ENCODE measurements at regions not wholly inside any gene's neighbourhood (a gene's known extent, or its start where the extent isn't known, plus 50 kb on each side); places are given as distances from the start of the nearest gene placed in this dataset.
A peak's percentile ranks its signal among the peaks of the same experiment; 100 is the strongest.
"Not testable (repeated sequence)": the region's sequence is repeated elsewhere in the genome, so short reads cannot be mapped to it uniquely, and the experiment has no call there.

DNA sequence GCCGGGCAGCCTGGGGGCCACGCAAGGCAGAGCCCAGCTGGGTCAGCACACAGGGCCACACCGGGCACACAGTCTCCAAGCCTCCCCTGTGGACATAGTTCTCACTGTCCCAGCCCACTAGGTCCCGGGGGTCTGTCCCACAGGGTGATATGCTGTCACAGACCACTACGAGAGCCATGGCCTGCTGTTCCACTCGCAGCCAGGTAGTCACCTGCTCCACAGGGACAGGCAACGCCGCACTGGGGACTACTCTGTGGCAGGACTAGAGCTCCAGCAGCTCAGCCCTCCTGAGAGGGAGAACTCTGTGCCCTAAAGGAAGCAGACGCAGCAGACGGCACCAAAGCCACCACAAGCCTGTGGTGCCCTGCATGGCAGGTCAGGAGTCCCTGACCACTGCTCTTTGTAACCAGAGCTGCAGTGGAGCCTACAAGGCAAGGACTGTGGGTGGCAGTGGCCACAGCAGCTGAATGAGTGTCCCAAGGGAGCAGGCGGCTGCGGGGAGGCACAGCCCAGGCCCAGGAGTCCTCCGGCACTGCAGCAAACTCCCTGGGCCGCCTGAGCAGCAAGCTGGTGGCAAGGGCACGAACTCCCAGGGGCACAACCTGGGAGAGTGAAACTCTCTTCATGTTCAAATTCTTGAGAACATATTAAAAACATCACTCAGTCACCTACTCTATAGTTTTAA is 171.2 kb upstream of the GRK3 start:
- Histone ChIP-seq H3K4me3 (ENCODE audit: low read depth in 1 of 2, low read length in 2 of 2) (no peak overlapping the region), H3K4me1 (ENCODE audit: control insufficient read depth in 1 of 2, insufficient read depth in 2 of 2, low read length in 2 of 2) (peaks cover 21 to 22% of the 10 kb centered on the region in 2 donors), H3K9ac (ENCODE audit: low read depth in 1 of 2, low read length in 2 of 2) (no peak overlapping the region), H3K9me3 (ENCODE audit: control insufficient read depth in 1 of 2, low read length in 2 of 2) (no peaks in the 10 kb centered on the region), H3K36me3 (ENCODE audit: control insufficient read depth in 1 of 2, insufficient read depth in 2 of 2, low read length in 2 of 2) (peaks cover 0 to 3% of the 10 kb centered on the region in 2 donors), H3K27ac (ENCODE audit: low read depth, low read length) (no peak overlapping the region), H3K27me3 (ENCODE audit: control insufficient read depth in 1 of 2, insufficient read depth in 2 of 2, low read length in 2 of 2) (no peaks in the 10 kb centered on the region)

DNA sequence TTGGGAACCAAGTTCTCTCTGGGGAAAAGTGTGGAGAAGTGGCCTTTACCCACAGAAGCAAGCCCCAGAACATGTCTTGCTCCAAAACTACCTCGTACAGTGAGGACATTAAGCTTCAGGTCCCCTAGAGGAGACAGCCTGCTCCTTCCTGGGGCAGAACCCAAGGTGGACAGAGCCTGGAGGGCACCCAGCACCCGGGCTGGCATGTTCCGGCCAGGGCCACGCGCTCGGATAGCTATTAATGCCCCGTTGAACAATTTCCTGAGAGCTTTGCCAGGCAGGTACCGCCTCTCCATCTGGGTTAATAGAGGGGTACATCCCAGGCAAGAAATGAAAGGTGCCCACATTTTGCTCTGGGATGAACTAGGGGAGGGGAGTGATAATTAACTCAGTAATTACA is 169.0 kb upstream of the GRK3 start:
- no peak overlapping the region for H3K27ac ChIP-seq (ENCODE audit: low read depth, low read length)

DNA sequence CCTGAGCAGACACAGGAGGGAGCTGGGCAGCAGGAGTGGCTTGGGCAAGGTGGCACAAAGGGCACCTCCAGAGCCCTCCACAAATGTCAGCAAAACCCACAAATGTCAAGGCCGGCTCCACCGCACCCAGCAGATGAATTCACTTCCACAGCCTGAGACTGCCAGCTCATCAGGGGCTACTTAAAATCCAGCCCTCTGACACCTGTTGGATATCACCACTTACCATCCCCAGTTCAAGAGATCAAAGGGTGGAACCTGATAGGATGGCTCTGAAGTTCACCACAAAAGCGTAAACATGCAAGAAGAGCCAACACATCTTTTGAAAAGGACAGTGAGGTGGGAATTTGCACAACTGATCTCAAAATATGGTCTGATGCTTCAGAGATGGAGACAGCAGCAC is 168.6 kb upstream of the GRK3 start:
- Histone ChIP-seq H3K36me3 (ENCODE audit: control insufficient read depth in 1 of 2, insufficient read depth in 2 of 2, low read length in 2 of 2) (peaks cover 0 to 3% of the 10 kb centered on the region in 2 donors), H3K27me3 (ENCODE audit: control insufficient read depth in 1 of 2, insufficient read depth in 2 of 2, low read length in 2 of 2) (no peaks in the 10 kb centered on the region), H3K27ac (ENCODE audit: low read depth, low read length) (no peak overlapping the region), H3K4me3 (ENCODE audit: low read depth in 1 of 2, low read length in 2 of 2) (no peak overlapping the region), H3K9ac (ENCODE audit: low read depth in 1 of 2, low read length in 2 of 2) (no peak overlapping the region), H3K4me1 (ENCODE audit: control insufficient read depth in 1 of 2, insufficient read depth in 2 of 2, low read length in 2 of 2) (peaks cover 16 to 24% of the 10 kb centered on the region in 2 donors), H3K9me3 (ENCODE audit: control insufficient read depth in 1 of 2, low read length in 2 of 2) (no peaks in the 10 kb centered on the region)

More for the DNA sequence above, 169.0 kb upstream of the GRK3 start:
- no peaks in the 10 kb centered on the region for H3K27me3 ChIP-seq (ENCODE audit: control insufficient read depth in 1 of 2, insufficient read depth in 2 of 2, low read length in 2 of 2)
- no peak overlapping the region for H3K4me3 ChIP-seq (ENCODE audit: low read depth in 1 of 2, low read length in 2 of 2)
- H3K9me3 ChIP-seq (ENCODE audit: control insufficient read depth in 1 of 2, low read length in 2 of 2): no peaks in the 10 kb centered on the region
- peaks cover 0 to 3% of the 10 kb centered on the region in 2 donors for H3K36me3 ChIP-seq (ENCODE audit: control insufficient read depth in 1 of 2, insufficient read depth in 2 of 2, low read length in 2 of 2)
- H3K4me1 ChIP-seq (ENCODE audit: control insufficient read depth in 1 of 2, insufficient read depth in 2 of 2, low read length in 2 of 2): peaks cover 12 to 21% of the 10 kb centered on the region in 2 donors
- no peak overlapping the region for H3K9ac ChIP-seq (ENCODE audit: low read depth in 1 of 2, low read length in 2 of 2)

DNA sequence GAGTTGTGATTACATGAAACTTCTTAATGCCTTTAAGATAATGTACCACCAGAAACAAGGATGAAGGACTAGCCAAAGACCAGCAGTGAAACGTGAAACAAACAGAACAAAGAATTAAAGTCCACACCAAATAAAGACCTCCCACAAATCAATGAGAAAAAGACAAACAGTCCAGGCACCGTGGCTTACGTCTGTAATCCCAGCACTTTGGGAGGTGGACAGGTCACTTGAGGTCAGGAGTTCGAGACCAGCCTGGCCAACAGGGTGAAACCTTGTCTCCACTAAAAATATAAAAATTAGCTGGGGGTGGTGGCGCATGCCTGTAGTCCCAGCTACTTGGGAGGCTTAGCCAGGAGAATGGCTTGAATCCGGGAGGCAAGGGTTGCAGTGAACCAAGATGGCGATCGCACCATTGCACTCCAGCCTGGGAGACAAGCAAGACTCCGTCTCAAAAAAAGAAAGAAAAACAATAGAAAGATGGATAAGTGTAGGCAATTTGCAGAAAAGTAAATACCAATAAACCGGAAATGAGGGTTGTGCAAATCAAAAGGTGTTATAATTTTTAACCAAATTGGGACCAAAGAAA is 167.8 kb upstream of the GRK3 start:
- Histone ChIP-seq H3K4me3 (ENCODE audit: low read depth in 1 of 2, low read length in 2 of 2) (no peak overlapping the region), H3K27ac (ENCODE audit: low read depth, low read length) (no peak overlapping the region), H3K4me1 (ENCODE audit: control insufficient read depth in 1 of 2, insufficient read depth in 2 of 2, low read length in 2 of 2) (peaks cover 20 to 26% of the 10 kb centered on the region in 2 donors)

DNA sequence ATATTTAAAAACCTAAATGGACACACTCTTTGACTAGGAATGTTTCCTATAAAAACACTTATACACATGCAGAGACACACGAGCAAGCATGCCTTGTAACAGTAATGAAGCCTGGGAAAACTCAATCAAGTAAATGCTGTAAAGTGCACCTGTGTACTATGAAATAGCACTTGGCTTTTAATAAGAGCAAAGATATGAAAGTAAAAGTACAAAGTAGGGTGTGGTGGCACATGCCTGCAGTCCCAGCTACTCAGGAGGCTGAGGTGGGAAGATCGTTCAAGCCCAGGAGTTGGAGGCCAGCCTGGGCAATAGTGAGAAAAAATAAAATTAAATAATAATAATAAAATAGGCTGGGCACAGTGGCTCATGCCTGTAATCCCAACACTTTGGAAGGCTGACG is 166.9 kb upstream of the GRK3 start:
- H3K9me3 ChIP-seq (ENCODE audit: control insufficient read depth in 1 of 2, low read length in 2 of 2): no peaks in the 10 kb centered on the region
- H3K36me3 ChIP-seq (ENCODE audit: control insufficient read depth in 1 of 2, insufficient read depth in 2 of 2, low read length in 2 of 2): peaks cover 0 to 3% of the 10 kb centered on the region in 2 donors
- no peak overlapping the region for H3K4me3 ChIP-seq (ENCODE audit: low read depth in 1 of 2, low read length in 2 of 2)
- H3K27ac ChIP-seq (ENCODE audit: low read depth, low read length): no peak overlapping the region
- H3K9ac ChIP-seq (ENCODE audit: low read depth in 1 of 2, low read length in 2 of 2): no peak overlapping the region
- peaks cover 25 to 29% of the 10 kb centered on the region in 2 donors for H3K4me1 ChIP-seq (ENCODE audit: control insufficient read depth in 1 of 2, insufficient read depth in 2 of 2, low read length in 2 of 2)
- no peaks in the 10 kb centered on the region for H3K27me3 ChIP-seq (ENCODE audit: control insufficient read depth in 1 of 2, insufficient read depth in 2 of 2, low read length in 2 of 2)

More for the DNA sequence above, 167.8 kb upstream of the GRK3 start:
- H3K36me3 ChIP-seq (ENCODE audit: control insufficient read depth in 1 of 2, insufficient read depth in 2 of 2, low read length in 2 of 2): peaks cover 0 to 3% of the 10 kb centered on the region in 2 donors
- no peaks in the 10 kb centered on the region for H3K27me3 ChIP-seq (ENCODE audit: control insufficient read depth in 1 of 2, insufficient read depth in 2 of 2, low read length in 2 of 2)
- no peaks in the 10 kb centered on the region for H3K9me3 ChIP-seq (ENCODE audit: control insufficient read depth in 1 of 2, low read length in 2 of 2)
- H3K9ac ChIP-seq (ENCODE audit: low read depth in 1 of 2, low read length in 2 of 2): no peak overlapping the region

DNA sequence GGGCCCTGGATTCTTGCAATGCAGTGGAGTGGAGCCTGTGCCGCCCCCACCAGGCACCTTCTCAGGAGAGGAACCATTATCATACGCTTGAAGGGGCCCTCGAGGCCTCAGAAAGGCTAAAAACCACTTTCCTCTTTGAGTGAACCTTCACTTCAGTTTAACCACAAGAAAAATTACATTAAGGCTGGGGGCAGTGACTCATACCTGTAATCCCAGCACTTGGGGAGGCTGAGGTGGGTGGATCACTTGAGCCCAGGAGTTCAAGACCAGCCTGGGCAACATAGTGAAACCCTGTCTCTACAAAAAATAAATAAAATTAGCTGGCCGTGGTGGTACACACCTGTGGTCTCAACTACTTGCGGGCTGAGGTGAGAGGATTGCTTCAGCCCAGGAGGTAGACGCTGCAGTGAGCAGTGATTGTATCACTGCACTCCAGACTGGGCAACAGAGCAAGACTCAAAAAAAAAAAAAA is 165.8 kb upstream of the GRK3 start:
- peaks cover 35 to 39% of the 10 kb centered on the region in 2 donors for H3K4me1 ChIP-seq (ENCODE audit: control insufficient read depth in 1 of 2, insufficient read depth in 2 of 2, low read length in 2 of 2)

DNA sequence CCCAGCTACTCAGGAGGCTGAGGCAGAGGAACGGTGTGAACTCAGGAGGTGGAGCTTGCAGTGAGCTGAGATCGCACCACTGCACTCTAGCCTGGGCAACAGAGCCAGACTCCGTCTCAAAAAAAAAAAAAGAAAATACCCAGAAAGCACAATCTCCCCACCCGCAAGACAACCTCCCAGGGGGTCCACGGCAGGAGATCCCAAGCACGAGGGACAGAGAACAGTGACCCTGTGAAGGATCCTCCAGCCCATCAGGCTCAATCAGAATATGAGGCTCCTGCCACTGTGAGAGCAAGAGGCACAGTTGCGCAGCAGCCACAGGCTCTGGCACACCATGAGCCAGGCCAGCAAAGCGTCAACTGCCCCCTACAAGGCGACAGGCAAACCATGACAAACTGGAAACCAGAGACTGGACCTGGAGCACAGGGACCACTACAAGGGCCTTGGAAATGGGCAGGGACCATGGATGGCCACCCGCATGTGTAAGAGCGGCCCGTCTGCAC is 164.8 kb upstream of the GRK3 start:
- peaks cover 39 to 46% of the 10 kb centered on the region in 2 donors for H3K4me1 ChIP-seq (ENCODE audit: control insufficient read depth in 1 of 2, insufficient read depth in 2 of 2, low read length in 2 of 2)

More for the DNA sequence above, 165.8 kb upstream of the GRK3 start:
- not testable (repeated sequence) for H3K36me3 ChIP-seq (ENCODE audit: control insufficient read depth in 1 of 2, insufficient read depth in 2 of 2, low read length in 2 of 2); H3K27me3 ChIP-seq (ENCODE audit: control insufficient read depth in 1 of 2, insufficient read depth in 2 of 2, low read length in 2 of 2); H3K9me3 ChIP-seq (ENCODE audit: control insufficient read depth in 1 of 2, low read length in 2 of 2); H3K4me3 ChIP-seq (ENCODE audit: low read depth in 1 of 2, low read length in 2 of 2); H3K9ac ChIP-seq (ENCODE audit: low read depth in 1 of 2, low read length in 2 of 2); H3K27ac ChIP-seq (ENCODE audit: low read depth, low read length)

DNA sequence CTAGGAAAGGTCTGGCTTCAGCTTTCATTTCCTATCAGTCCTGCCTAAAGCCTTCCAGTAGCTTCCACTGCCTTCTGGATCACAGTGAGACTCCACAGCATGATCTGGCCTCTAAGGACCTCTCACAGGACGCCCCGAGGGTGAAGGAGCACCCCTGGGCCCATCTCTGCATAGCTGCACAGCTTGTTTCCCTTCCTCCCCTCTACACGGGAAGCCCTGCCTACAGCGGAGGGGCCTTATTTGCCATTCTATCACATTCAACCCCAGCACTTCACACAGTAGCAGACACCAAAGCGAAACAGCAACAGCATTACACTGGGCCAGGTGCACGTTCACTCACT is 162.3 kb upstream of the GRK3 start:
- peaks cover 32 to 46% of the 10 kb centered on the region in 2 donors for H3K4me1 ChIP-seq (ENCODE audit: control insufficient read depth in 1 of 2, insufficient read depth in 2 of 2, low read length in 2 of 2)
- no peak overlapping the region for H3K4me3 ChIP-seq (ENCODE audit: low read depth in 1 of 2, low read length in 2 of 2)
- H3K27me3 ChIP-seq (ENCODE audit: control insufficient read depth in 1 of 2, insufficient read depth in 2 of 2, low read length in 2 of 2): no peaks in the 10 kb centered on the region
- no peaks in the 10 kb centered on the region for H3K9me3 ChIP-seq (ENCODE audit: control insufficient read depth in 1 of 2, low read length in 2 of 2)
- no peak overlapping the region for H3K9ac ChIP-seq (ENCODE audit: low read depth in 1 of 2, low read length in 2 of 2)
- H3K36me3 ChIP-seq (ENCODE audit: control insufficient read depth in 1 of 2, insufficient read depth in 2 of 2, low read length in 2 of 2): no peaks in the 10 kb centered on the region
- no peak overlapping the region for H3K27ac ChIP-seq (ENCODE audit: low read depth, low read length)

More for the DNA sequence above, 164.8 kb upstream of the GRK3 start:
- no peak overlapping the region for H3K27ac ChIP-seq (ENCODE audit: low read depth, low read length)
- no peak overlapping the region for H3K4me3 ChIP-seq (ENCODE audit: low read depth in 1 of 2, low read length in 2 of 2)
- H3K27me3 ChIP-seq (ENCODE audit: control insufficient read depth in 1 of 2, insufficient read depth in 2 of 2, low read length in 2 of 2): no peaks in the 10 kb centered on the region
- no peaks in the 10 kb centered on the region for H3K9me3 ChIP-seq (ENCODE audit: control insufficient read depth in 1 of 2, low read length in 2 of 2)
- peaks cover 0 to 1% of the 10 kb centered on the region in 2 donors for H3K36me3 ChIP-seq (ENCODE audit: control insufficient read depth in 1 of 2, insufficient read depth in 2 of 2, low read length in 2 of 2)
- H3K9ac ChIP-seq (ENCODE audit: low read depth in 1 of 2, low read length in 2 of 2): no peak overlapping the region

DNA sequence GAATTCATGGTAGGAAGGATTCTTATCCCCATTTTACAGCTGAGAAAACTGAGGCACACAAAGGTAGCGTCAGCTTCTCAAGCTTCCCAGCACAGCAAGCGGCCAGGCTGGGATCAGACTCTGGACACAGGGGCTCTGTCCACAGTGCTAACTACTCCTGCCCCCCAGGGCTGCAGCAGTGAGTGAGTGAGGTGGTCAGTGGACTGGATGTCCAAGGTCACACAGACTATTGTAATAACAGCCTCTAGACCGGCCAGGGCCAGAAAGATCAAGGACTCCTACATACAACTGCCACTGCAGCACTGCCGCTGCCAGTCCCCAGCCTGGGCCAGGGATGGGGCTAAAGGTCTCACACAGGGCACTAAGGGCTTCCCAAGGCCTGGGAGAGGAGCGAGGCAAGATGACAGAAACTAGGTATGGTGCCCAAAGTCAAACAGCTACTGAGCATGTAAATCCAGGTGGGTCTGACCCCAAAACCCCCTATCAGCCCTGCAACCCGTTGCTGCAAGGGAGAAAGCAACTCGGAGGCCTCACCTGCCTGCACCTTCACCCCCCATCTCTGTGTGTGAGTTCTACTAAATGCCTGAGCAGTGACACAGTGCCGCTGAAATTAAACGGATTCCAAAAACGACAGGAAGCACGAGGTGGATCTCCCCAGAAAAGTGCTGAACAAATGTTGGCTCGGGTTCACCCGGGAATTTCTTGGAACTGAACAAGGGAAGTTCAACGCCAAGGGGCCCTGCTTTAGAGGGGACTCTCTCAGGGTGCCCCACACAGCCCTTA is 161.8 kb upstream of the GRK3 start:
- Histone ChIP-seq H3K9ac (ENCODE audit: low read depth in 1 of 2, low read length in 2 of 2) (peak overlapping the region; percentile 53 to 59), H3K4me1 (ENCODE audit: control insufficient read depth in 1 of 2, insufficient read depth in 2 of 2, low read length in 2 of 2) (peaks cover 29 to 43% of the 10 kb centered on the region in 2 donors), H3K27me3 (ENCODE audit: control insufficient read depth in 1 of 2, insufficient read depth in 2 of 2, low read length in 2 of 2) (no peaks in the 10 kb centered on the region), H3K36me3 (ENCODE audit: control insufficient read depth in 1 of 2, insufficient read depth in 2 of 2, low read length in 2 of 2) (no peaks in the 10 kb centered on the region), H3K27ac (ENCODE audit: low read depth, low read length) (peak overlapping the region; percentile 14), H3K9me3 (ENCODE audit: control insufficient read depth in 1 of 2, low read length in 2 of 2) (no peaks in the 10 kb centered on the region), H3K4me3 (ENCODE audit: low read depth in 1 of 2, low read length in 2 of 2) (peak overlapping the region; percentile 60 to 69)

All from duodenal mucosa (tissue), 2 donors.